Testis (tissue), 2 donors: ENCODE measurements at regions not wholly inside any gene's neighbourhood (a gene's known extent, or its start where the extent isn't known, plus 50 kb on each side); places are given as distances from the start of the nearest gene placed in this dataset.

Experiments used
- POLR2A ChIP-seq: fragments of 450-650 bp; IDR thresholded peaks from one replicate; pipeline ENCODE4 v1.6.1; 2017; ENCODE audit warnings: antibody characterized with exemption, mild to moderate bottlenecking, moderate library complexity
- TF ChIP-seq, protein P1 (sequence below), 3 experiments: fragments of 450-650 bp in 2 of 3; fragments of 200-600 bp in 1 of 3; sonication (generic) in 1 of 3; IDR thresholded peaks; one replicate each; pipeline ENCODE4 v1.5.1; 2016 to 2019; ENCODE audit warnings: antibody characterized with exemption in 3 of 3, mild to moderate bottlenecking in 2 of 3, moderate library complexity in 1 of 3

GRCh38 chr5:136446565-136446964 is 81.2 kb upstream of the TRPC7 start:
- TF ChIP-seq, protein P1, sequence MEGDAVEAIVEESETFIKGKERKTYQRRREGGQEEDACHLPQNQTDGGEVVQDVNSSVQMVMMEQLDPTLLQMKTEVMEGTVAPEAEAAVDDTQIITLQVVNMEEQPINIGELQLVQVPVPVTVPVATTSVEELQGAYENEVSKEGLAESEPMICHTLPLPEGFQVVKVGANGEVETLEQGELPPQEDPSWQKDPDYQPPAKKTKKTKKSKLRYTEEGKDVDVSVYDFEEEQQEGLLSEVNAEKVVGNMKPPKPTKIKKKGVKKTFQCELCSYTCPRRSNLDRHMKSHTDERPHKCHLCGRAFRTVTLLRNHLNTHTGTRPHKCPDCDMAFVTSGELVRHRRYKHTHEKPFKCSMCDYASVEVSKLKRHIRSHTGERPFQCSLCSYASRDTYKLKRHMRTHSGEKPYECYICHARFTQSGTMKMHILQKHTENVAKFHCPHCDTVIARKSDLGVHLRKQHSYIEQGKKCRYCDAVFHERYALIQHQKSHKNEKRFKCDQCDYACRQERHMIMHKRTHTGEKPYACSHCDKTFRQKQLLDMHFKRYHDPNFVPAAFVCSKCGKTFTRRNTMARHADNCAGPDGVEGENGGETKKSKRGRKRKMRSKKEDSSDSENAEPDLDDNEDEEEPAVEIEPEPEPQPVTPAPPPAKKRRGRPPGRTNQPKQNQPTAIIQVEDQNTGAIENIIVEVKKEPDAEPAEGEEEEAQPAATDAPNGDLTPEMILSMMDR (IDR thresholded peaks at IDR 0.05): no peak
- TF ChIP-seq POLR2A: no peak
